NCI-H2081 treated with DMSO at 0.1 percent for 48 hours (cell line): ENCODE measurements at regions not wholly inside any gene's neighbourhood (a gene's known extent, or its start where the extent isn't known, plus 50 kb on each side); places are given as distances from the start of the nearest gene placed in this dataset.

Source experiments
- DNase-seq: peaks from one replicate; lab custom pipeline; 2025; lab: John Stamatoyannopoulos, UW

DNA sequence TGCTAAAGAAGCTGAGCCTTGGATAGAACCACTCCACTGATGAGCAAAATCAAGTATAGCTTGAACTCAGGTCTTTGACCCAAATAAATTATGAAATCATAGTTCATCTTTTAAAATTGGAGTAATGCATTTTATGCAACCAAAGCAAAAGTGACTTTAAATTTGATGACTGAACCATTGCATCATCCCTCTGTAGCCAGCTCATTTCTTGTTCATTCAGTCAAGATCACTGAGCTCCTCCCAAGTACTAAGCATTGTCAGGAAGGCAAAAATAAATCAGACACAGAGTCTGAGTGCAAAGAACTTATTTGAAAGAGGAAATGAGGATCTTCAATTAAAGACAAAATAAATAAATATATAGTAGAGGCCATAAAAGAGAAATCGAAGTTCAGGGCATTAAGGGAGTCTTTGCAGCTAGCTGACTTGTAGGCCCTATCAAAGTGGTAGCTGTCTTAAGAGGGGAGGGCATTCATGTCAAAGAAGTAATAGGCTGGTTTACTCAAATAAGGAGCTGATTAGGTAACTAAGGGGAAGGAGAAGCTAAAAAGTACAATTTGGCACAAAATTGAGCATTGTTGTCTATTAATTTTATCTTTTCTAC is 411.8 kb downstream of the MTX2 start:
- no peak for DNase-seq

DNA sequence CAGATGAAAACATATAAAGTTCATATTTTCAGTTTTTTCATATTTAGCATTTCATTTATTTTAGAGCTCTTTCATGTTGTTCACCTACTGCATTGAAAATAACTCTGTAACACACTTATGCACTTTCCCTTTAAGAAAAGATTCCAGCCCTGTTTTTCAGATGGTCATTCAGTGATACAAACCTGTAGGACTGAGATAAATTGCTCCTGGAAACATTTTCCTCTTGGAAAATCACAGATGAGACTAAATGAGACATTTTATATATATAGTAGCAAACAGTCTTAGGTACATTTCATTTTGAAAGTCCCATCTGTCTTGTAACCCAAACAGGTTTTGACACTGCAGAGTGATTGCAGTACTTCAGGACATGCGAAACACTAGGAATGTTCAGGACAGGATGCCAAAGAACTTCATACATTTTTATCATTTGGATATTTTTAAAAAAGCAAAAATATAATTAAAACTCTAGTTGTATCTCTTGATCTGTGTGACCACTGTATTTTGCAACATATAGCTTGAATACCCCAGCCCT is 412.4 kb downstream of the MTX2 start:
- DNase-seq, result no peak

DNA sequence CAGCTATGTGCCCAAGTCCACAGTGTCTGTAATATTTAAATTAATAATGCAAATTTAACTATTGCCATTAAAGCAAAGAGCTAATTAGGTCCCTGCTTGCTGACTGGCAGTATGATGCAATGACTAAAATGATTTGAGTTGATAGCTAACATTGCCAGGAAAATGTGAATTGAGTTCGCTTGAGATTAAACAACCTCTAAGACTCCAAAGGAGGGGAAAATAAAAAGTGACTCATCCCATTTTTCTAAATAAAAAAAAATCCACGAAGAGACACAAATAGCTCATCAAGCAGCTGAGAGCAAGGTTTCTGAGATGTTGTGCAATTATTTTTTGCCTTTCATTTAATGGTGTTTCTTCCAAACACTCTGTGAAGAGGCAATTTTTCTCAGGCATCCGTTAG is 413.0 kb downstream of the MTX2 start:
- DNase-seq, result no peak

DNA sequence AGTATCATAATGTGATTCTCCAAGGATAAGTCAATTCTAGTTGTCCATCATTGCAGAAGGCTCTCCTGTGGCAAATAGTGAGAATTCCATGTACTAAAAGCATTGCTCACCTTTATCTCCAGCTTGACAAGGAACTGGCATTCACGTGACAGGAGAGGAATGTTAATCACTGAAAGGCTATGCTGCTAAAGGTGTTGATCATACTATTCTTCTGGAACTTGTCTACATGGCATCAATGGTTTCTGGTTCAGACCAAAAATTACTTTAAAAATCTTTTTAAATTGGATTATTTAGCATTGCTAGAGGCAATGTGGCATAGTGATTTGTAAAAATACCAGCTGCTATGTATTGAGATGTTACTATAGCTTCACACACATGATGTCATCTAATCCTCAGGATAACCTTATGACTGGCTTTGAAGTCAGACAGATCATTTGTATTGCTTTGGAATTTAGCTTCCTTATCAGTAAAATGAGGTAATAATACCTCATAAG is 414.4 kb downstream of the MTX2 start:
- no peak for DNase-seq

DNA sequence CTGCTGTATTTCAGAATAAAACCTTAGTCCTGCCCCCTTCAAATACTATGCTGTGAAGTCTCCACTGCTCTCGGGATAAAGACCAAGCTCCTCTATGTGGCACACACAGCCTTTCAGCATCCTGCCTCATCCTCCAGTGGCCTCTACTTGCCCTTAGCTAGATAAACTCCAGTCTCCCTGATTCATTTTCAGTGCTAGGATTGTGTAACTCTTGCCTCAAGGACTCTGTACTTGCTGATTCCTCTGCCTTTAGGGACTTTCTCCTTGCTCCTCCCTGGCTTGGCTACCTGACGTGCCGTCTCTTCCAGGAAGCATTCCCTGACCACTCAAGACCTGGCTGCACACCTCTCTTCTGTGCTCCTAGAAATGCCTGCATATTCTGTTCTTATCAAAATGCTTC is 416.7 kb downstream of the MTX2 start:
- DNase-seq, result no peak

DNA sequence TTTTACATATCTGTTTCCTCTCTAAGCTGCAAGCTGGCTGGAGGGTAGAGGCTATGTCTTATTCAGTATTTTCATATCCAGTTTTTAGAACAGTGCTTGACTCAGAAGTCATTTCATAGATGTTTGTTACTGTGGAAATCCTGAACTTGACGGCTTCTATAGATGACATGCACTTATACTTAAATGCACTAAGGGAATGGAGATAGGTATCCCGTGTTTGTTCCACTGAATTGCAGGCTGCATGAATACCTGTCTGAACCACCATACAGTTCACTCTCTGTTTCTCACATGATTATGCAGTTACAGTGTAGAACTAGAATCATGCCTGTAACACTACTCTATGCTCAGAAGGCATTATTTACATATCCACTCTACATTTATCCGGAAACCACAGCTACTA is 417.1 kb downstream of the MTX2 start:
- no peak for DNase-seq

DNA sequence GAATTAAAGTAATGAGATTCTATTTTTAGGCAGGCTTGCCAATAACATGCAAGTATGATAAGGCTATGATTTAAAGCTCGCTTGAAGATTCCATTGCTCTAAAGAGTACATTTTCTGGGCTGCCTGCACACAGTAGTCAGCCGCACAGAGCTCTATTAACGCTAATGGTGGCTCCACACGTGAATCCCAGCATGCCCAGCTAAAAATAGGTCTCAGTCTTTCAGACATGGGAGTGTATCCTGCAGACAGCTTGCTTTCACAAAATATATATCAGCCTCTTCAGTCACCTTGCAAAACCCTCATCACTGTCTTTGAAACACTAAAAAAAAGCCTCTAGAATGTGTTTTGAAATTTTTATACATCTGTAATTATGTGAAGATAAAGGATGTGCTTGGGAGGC is 418.1 kb downstream of the MTX2 start:
- no peak for DNase-seq

DNA sequence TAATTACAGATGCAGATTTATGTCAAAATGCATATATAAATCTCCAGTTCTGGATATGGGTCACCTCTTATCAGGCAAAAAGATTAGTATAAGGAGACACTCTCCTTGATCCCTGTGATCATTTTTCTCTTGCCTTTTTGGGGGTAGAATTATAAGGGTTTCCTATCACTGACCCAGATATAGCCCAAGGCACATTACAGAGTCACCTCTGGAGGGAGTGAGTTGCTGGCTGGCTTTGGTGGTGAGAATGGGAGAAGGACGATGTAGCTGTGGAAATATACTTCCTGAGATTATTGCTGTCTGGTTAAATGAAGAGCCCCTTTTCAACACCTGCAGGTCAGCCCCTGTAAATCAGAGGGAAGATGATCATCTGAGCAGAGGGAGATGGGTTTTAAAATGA is 418.7 kb downstream of the MTX2 start:
- no peak for DNase-seq

DNA sequence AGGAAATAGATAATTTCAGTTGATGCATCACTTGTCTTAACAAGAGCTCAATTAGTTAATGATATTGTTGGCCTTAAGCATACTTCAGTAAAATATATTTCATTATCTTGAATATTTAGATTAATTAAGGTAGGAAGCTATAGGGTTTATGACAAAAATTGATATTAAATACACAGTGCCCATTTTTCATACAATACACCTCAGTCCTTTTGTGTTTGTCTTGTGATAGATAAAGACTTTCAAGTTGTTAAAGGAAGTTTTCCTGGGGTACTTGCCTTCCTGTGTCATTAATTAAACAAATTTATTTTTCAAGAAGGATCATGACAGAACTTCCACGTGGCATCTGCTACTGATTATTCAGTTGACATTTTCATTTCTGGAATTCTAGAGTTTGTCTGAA is 420.5 kb downstream of the MTX2 start:
- DNase-seq, result no peak

DNA sequence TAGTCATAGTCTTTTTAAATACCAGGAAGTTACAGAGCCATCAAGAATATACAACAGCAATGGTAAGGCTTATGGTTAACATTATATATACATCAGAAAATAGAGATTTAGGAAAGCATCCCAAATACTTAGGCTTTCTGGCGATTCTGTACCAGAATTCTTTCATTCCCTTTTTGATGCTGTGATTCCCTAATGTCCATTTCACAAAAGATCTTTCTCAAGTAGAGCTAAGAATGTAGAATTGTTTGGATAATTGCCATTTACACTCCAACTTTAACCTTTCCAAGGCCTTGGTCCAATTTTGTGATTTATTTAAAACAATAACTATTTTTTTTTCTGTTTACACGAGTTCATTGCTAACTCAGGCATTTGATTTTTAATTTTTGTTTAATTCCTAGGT is 422.2 kb downstream of the MTX2 start:
- no peak for DNase-seq

DNA sequence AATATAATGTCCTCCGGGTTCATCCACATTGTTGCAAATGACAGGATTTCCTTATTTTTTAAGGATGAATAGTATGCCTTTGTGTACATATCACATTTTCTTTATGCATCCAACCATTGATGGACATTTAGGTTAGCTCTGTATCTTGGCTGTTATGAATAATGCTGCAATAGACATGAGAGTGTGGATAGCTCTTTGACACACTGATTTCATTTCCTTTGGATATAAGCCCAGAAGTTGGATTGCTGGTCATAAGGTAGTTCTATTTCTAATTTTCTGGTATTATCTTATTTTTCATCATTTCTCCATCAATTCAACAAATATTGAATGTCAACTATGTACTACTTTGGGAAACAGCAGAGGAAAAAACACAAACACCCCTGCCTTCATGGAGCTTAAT is 423.3 kb downstream of the MTX2 start:
- no peak for DNase-seq

DNA sequence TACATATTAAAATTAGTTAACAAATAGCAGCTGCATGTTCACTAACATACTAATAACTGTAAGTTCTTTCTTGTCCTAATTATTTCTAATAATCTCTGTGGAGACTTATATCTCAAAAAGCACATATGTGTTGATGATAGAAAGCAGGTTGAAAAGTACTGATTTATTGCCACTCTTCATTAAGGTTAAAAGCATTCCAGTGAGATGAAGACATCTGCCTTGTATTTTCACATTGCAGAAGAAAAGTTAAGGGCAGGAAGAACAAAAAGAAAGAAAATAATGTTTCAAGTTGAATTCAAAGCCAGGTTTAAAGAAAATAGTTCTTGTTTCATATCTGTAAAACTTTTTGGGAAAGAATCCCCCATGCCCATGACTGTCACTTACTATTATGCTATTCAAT is 429.9 kb downstream of the MTX2 start:
- DNase-seq, result no peak

DNA sequence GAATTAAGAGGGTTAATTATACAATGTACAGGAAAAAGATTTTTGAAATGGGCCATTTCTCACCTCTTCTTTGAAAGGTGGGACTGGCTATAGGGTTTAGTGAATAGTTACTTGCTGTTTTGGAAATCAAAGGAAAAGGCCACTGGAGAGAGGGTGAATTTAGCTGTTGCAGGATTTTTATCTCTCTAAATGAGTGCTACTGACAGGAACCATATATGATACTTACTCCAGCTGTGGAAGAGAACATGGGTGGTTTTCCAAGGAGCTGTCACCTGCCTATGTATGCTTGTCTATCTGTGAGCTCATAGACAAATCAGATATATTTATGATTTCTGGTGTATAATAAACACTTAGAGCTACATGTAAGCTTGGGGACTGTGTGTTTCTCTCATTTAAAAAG is 430.4 kb downstream of the MTX2 start:
- DNase-seq, result no peak

DNA sequence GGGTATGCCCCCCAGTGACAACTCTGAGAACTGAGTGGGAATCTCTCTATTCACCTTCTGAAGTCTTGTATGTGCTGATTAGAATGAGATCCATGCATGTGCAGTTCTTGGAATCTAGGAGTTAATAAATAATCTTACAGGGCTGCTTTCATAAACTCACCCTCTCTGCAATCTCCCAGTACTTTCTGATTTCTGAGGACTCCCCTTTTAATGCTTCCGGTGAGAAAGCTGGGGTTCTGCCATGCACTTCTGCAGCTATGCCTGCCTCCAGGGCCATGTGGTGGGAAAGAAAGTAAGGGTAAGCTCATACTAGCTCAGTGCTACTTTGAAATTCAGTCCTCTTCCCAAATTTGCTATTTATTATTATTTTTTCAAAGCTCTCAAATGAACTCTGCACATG is 432.9 kb downstream of the MTX2 start:
- DNase-seq, result no peak

DNA sequence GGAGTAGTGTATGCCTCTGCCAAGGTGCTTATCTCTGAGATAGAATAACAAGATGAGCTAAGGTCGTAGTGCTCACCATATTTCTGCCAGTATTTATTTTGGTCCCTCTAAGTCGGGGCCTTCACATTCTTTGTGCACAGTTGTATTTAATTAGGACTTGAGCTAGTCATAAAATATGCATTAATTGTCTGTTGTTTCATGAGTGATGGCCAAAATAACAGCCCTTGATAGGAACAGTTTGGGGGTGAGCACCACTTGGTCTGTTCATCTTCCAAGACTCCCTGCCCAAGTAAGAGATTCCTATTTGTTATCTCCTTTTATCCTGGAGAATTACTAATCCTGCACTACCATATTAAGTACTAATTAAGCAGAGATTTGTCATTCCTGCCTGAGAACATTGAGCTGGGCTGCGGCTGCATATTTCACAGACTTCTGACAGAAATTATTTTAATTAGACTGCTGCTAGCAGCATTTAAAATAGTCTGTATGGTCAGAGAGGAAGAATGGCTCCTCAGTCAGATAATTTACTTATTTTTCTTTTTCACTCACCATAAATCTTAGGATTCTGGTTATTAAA is 435.1 kb downstream of the MTX2 start:
- DNase-seq, result no peak

DNA sequence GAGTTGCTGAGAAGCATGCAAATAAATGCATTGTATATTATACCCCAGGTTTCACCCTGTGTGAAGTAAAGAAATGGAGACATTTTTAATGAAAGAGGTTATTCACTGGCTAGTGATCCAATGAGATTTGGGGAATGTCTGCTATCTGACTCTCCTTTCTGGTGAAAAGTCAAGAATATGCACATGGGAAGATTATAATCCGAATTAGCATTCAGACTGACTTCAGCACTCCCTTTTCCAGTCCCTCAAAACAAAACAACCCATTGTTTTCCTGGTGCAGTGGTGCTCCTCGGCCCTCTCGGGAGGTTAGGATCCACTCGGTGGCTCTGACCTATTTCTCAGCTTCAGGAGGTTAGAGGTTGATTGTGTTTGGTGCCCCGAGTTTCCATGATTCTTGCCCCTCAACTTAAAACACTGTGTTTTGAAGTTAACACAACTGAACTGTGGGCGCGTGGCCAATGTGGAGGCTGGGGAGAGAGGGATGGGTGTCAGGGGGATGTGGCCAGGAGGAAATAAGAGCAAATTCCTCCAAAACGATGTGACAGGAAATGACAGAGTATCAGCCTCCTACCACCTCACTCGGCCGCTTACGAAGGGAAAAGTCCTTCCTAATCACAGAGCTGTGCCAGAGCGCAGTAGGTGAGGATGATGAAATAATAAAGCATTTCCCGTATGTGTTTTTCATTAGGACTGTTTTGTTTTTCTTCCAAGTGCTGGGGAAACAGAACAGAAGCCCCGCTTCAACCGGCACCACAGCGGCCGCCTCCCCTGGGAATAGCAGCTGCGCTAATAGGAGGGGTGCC is 440.1 kb downstream of the MTX2 start:
- DNase-seq, result no peak

DNA sequence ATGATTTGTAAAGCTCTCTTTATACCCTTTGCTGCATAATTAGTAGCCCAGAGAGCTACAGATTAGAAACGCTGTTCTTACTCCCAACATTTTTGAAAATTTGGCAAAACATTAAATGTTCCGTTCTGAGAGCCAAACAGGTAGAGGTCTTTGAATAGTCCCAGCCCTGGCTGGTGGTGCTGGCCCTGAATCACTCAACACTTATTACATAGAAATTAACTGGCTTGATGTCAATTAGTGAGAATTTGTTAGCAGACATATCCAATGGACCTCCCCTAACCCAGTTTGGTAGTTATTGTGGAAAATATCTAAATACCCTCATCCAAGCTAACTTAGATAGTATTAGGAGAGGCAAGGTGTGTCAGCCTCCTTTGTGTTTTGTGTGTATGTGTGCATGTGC is 440.7 kb downstream of the MTX2 start:
- DNase-seq, result no peak

DNA sequence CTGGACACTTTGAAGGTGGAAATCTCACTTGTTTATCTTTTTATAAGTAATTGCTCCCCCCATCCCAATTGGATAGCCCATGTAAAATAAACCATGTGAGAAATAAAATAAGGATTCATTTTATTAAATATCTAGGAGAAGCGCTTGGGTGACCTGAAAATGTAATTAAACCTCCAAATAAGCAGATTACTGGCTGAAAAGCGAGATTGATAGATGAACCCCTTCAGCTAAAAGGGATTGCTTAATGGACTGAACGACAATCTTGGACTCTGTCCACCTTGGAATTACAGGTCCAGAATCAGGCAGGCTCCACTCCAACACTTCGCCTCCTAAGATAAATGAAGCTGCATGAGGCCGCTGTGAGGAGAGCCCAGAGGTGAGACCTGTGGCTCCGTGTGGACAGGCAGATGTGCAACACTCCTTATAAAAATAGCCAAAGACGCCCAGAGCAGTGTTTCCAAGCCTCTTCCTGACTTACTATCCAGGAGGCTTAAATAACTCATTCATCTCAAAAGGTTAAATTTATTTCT is 441.5 kb downstream of the MTX2 start:
- no peak for DNase-seq

DNA sequence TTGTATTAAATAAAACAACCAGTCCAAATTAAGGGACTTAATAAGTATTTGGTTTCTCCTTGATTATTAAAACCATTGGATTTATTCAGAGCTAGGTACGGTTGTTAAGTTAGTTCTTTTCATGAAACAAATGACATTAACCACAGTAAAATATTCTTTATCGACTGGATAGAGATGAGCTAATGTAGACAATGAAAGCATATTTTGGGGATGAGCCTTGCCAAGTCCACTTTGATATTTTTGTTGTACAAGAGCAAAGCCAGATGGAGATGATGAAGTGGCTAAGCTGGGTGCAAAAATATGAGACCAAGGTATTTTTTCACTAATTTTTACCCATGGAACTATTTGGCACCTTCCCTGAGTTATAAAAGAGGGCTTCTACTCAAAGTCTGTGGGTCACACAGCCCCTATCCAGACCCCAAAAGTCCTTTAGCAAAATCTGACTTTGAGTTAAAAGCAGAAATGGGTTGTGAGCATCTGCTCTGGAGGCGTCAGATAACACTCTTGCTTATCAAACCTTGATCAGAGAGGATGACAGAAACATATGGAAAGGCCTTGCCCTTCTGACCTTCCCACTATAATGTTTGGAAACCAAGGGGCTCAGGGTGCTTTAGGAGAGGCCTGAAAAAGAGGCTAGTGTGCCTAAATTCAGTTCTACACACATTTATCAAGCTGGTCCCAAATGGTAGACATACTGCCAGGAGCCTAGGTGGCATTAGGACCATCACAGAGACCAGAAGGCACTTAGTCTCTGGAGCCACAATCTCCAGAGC is 456.8 kb downstream of the MTX2 start:
- DNase-seq, result no peak

DNA sequence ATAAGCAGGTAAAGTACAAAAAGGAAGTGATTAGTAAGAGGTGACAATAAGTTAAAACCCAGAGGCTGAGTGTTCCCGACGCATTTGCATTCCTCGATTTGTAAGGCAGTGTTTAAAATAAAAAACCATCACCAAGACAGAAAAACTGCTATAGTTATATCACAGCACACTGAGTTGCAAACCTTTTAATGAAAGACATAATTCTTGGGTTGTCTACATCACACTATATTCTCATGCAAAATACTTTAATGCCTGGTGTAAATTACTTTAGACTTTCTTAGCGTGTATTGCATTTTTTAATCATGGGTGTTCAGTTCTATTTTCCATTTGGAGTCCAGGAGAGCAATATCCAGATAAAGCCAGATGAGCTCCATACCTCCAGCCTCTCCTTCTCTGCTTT is 458.5 kb downstream of the MTX2 start:
- DNase-seq, result no peak

DNA sequence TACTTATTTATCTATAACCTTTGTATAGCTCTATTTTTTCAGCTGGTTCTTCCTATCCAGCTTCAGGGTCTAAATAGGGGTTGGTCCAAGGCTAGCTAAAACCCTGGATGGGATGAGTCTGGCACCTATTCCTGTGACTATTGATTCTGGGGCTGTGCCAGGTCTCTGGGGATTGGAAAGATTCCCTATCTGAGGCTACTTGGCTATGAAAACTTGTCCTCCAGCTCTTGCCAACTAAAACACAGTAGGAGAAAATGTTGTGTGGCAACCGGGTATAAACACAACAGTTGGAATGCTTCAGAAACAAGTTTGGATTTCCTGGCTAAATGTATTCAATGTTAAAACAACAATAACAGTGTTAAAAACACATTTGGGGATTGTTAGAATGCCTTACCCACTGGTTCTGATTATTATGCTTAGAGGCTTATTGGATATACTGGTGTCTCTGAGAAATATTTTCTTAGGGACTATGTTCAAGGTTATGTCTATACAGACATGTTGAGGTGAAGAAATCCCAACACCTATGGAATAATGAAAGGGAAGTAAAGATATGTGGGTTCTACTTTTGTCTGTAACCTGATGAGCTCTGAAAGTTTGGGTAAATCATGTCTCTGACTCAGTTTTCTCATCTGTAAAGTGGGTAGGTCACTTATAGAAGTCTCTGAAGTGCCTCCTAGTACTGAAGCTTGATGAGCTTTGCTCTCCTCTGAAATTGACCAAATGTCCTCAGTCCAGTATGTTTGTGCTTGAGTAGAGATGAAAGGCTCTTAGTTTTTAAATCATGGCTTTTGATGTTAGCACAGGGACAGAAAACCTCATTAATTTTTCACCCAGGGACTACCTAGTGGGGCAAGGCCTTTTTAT is 460.7 kb downstream of the MTX2 start:
- DNase-seq, result peak; percentile 29
